Epithelial cell of proximal tubule (primary cell): ENCODE measurements at regions not wholly inside any gene's neighbourhood (a gene's known extent, or its start where the extent isn't known, plus 50 kb on each side); places are given as distances from the start of the nearest gene placed in this dataset.

Source experiments
- DNase-seq: peaks from one replicate; pipeline ENCODE4 v3.0.0-alpha.2; 2011; ENCODE audit warnings: low read depth
- H3K4me3 ChIP-seq: 2 replicates; pipeline ENCODE4 v1.5.1; 2011; ENCODE audit warnings: low read depth, mild to moderate bottlenecking, low read length
- TF ChIP-seq, protein P1 (sequence below): conservative IDR thresholded peaks from 2 replicates; pipeline ENCODE4 v1.5.1; 2012; ENCODE audit warnings: low read depth, mild to moderate bottlenecking, low read length

- H3K4me3 ChIP-seq = no peak overlapping the region
- no peak for DNase-seq
- TF ChIP-seq, protein P1, sequence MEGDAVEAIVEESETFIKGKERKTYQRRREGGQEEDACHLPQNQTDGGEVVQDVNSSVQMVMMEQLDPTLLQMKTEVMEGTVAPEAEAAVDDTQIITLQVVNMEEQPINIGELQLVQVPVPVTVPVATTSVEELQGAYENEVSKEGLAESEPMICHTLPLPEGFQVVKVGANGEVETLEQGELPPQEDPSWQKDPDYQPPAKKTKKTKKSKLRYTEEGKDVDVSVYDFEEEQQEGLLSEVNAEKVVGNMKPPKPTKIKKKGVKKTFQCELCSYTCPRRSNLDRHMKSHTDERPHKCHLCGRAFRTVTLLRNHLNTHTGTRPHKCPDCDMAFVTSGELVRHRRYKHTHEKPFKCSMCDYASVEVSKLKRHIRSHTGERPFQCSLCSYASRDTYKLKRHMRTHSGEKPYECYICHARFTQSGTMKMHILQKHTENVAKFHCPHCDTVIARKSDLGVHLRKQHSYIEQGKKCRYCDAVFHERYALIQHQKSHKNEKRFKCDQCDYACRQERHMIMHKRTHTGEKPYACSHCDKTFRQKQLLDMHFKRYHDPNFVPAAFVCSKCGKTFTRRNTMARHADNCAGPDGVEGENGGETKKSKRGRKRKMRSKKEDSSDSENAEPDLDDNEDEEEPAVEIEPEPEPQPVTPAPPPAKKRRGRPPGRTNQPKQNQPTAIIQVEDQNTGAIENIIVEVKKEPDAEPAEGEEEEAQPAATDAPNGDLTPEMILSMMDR = no peak
Observed at GRCh38 chr21:16028142-16028541, 298.4 kb downstream of the USP25 start.

- TF ChIP-seq, protein P1 = no peak
- H3K4me3 ChIP-seq = no peak overlapping the region
- no peak for DNase-seq
Observed at GRCh38 chr21:16028941-16029464, 299.2 kb downstream of the USP25 start.

DNA sequence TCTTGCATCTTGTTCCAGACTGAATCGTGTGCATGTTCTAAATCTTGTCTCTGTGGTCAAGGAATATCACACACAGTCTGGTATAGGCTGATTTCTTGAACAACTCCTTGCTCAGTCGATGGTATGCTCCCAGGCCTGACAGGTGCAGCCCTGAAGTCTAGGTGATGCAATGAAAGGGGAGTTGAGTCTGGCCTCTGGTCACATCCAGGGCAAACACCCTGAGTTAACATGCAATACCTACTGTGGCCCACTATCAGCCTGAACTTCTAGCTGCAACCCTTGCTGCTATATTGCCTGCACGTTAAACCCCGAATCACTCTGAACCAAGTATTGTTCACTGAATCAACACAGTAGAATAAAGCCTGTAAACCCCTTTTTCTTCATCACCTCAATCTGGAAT, 303.4 kb downstream of the USP25 start:
- TF ChIP-seq, protein P1 = no peak
- H3K4me3 ChIP-seq = no peak overlapping the region
- no peak for DNase-seq

DNA sequence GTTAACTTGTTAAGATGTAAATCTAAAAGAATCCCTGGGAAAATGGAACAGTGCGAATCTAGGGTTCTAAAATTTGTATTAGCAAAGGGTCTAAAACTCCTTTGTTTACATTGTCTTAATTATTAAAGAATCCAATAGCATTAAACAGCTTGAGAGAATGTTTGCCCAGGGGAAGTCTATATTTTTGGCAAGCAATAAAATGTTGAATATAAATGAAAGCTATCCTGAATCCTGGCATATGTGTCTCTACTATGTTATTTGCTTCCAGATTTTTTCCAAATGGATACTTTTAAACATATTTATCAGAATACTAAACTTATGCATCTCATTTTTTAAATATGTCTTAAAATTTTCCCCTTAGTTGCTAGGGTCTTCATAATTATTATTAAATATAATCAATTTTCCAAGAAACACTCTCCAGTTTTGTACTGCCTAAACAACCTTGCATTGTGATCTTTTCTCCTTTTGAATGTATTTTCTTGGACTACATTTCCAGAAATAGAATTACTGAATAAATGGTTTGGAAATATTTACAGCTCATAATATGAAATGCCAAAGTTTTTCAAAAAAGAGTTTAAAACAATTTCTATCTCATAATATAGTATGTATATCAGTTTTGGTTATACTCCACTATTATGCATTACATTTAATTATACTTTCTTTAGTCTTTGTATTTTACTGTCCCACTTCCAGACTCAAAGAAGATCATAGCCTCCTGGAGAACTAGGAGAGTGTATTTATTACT, 304.8 kb downstream of the USP25 start:
- H3K4me3 ChIP-seq = no peak overlapping the region
- TF ChIP-seq, protein P1 = no peak
- DNase-seq = no peak

GRCh38 chr21:16037421-16037955, 307.7 kb downstream of the USP25 start:
- TF ChIP-seq, protein P1 = no peak
- no peak overlapping the region for H3K4me3 ChIP-seq
- DNase-seq = no peak

- TF ChIP-seq, protein P1 = no peak
- no peak overlapping the region for H3K4me3 ChIP-seq
- no peak for DNase-seq
Observed at GRCh38 chr21:16040601-16041000, 310.8 kb downstream of the USP25 start.
